GM19438 (cell line): ENCODE measurements at regions not wholly inside any gene's neighbourhood (a gene's known extent, or its start where the extent isn't known, plus 50 kb on each side); places are given as distances from the start of the nearest gene placed in this dataset.

Source experiments
- ATAC-seq: cut with Tn5 transposase; IDR thresholded peaks from one replicate; pipeline ENCODE4 v1.9.1; 2021; ENCODE audit warnings: low read depth; ENCODE audit not compliant: unreplicated experiment

DNA sequence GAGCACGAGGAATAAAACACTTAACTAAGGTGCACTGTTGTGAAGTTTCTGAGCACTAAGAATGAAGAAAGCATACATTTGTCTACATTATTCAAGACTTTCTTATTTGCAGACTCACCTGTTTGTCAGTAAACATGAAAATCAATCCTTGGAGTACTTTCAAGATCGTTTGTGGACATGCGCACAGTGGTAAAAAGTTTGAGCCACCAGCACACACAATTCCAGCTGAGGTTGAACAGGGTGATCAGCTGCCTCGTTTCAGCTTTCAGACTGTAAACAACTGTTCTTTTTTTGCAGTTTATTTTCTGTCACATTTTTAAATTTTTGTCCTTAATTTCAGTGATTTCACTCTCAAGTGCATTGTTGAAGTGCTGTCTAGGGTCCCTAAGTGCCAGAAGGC, 143.8 kb upstream of the VCX2 start:
- no peak for ATAC-seq

DNA sequence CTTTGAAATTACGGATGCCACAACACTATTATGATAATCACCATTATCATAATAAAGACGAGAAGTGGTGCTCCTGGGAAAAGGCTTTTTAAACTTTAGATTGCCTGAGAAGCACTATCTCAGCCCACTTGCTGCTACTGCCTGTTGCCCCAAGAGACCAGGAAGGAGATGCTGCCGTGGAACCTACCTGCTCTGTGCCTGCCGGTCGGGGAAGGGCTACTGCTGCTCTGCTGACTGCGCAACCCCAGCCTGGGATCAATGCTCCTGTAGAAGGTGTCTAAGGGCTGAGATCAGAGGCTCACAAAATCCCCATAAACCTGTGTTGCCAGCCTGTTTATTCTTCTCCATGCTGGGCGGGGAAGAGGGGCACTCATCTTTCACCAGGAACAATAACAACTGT, 145.3 kb upstream of the VCX3B start:
- no peak for ATAC-seq

DNA sequence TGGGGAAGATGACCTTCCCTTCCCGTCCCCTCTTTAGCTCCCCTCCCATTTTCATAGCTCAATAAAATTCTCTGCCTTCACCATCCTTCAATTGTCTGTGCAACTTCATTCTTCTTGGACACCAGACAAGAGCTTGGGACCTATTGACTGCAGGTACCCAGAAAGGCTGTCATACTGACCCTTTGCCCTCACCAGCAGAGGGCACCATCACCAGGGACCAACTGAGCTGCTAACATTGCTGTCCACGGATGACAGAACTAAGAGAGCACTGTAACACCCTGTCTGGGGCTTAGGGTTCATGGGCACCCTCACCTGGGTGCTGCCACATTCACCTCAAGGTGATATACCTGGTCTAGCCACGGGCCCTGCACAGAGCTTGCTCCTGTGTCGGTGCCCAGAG, 141.3 kb upstream of the VCX3B start:
- ATAC-seq = no peak

DNA sequence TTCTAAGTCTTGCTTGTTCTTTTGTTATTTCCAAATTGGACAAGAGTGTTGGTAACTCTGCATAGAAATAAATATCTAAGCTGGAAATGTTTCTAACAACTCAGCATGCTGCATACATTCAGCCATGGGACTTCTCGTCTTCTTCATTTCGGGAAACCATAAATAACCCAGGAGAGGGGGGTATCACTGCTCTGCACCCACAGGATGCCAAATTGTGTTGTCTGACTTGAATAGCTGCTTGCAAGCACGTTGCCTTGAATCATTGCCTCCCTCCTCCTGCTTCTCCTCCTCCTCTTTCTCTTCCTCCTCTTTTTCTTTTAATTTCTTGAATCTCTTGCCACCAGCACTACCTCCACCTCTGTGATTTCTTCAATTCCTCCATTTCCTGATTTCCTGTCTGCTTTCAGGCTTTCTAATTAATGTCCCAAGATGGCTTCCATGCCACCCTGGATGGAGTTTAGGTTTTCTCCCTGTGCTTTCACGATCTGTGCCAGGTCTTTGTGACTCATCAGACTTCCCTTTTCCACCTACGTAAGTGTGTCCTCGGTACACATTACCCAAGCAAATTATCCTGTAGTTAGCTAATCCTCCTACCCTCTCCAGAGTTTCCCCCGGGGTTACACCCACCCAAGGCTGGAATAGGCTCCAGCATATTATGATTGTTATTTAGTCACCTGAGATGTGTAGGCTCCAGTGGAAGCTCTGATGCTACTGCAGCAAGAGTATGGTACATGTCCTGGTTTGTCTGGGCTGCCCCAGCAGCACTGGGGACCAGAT, 122.6 kb upstream of the VCX3B start:
- ATAC-seq = no peak

DNA sequence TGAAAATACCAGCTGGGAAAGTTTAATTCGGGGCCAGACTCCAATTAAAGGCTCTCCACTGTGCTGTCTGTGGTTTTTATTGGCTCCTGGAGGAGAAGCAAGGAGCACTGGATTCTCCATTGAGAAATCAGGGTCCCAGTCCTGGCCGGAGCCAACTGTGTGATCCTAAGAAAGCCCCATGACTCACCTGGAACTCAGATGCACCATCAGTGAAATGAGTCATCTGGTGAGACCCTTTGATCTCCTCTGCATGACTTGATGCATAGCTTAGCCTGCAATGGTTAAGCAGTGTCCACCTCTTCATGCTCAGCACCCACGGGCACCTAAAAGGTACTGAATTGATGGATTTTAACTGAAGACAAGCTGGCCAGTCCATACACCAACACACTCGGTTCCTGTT, 119.2 kb upstream of the VCX3B start:
- ATAC-seq = no peak

DNA sequence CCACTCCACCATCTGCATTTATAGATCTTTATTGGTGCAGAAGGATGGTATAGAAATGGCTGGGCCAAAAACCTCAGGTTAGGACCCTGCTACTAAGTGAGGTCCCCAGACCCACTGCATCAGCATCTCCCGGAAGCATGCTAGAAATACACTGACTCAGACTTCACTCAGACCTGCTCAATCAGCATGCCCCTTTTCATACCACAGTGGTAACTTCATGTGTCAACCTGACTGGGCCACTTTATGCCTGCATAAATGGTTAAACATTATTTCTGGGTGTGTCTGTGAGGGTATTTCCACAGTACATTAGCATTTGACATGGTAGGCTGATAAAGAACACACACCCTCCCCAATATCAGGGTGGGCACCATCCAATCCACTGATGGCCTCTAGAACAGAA, 118.6 kb upstream of the VCX3B start:
- no peak for ATAC-seq

DNA sequence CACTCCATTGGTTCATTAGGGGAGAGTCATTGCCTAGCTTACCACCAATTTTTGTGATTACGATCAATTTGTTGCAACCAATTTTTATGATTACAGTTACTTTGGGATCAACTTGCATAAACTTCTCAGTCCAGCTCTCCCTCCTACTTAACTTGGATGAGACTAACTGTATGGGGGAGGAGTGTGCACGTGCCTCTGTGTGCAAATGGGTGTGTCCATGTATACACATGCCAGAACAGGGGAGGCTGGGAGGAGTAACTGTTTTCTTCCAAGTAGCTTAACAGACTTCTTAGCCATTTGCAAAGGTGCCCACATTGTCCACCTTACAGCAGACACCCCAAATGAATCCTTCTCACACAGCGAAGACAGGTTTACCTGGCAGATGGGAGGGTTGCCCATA, 117.7 kb upstream of the VCX3B start:
- ATAC-seq = no peak

DNA sequence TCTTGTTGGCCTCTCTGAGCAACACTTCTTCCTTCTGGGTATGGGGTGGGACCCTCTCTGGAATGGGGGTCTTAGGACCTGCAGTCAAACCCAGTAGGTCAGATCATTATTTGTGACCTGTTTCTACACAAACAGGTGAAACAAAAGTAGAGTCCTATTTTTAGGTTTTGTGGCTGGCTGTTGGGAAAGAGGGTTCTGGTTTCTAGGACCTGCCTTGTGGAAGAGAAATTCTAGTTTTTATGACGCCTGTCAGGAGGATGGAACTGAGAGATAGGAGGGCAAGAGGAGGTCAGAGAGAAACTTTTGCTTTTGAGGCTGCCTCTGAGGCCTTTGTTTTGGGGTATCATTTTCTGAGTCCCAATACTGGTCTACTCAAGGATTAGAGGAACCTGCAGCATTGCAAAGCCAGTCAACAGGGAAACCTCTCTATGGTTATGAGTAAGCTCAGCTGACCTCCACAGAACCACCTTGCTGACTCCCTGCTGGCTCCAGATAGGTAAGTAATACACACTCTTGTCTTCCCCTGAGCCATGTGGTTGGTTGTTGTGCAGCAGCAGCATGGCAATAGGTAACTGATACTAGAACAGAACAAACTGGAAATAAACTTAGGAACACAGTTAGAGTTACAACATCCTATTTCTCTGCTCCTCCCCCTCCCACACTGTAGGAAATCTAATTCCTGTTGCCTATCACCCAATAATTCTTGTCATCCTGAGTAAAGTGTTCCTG, 114.7 kb upstream of the VCX3B start:
- ATAC-seq = no peak

DNA sequence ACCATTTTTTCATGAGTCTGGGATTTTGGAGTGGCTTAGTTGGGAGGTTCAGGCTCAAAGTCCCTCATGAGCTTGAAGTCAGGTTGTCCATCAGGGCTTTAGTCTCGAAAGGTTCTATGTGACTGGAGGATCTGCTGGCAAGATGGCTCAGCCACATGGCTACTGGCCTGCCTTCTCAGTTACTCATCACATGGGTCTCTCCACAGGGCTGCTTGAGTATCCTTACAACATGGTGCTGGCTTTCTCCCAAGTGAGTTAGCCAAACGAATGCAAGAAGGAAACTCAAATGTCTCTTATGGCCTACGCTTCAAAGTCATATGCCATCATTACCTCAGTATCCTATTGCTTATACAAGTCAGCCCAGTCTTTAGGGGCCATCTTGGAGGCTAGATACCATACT, 106.3 kb upstream of the VCX3B start:
- ATAC-seq = no peak

DNA sequence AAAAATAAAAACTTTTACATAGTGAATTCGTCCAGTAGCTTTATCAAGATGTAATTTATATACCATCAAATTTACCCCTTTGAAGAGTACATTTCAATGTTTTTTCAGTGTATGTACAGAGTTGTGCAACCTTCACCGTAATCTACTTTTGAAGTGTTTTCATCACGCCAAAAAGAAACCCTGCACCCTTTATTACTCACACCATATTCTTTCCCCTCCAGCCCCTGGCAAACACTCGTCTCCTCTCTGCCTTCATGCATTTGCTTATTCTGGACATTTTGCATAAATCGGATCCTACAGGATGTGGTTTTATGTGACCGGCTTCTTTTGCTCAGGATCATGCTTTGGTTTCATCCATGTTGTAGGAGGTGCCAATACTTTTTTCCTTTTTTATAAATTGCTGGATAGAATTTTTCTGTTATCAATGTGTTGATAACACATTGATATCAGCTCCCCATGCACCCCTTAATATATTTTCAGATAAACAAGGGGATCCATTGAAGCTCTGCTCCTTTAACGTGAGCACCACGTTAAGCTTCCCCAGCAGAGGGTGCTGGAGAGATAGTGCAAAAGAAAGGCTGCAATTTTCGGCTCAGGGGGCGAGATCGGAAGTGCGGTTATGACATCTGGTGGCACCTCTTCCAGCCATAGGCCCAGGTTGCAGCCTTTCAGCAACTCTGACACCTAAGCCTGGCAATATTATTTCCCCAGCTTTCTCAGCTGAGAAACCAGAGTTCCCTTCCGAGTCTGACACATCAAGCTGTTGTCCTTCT, 100.1 kb upstream of the VCX3B start:
- peak; percentile 78 for ATAC-seq

DNA sequence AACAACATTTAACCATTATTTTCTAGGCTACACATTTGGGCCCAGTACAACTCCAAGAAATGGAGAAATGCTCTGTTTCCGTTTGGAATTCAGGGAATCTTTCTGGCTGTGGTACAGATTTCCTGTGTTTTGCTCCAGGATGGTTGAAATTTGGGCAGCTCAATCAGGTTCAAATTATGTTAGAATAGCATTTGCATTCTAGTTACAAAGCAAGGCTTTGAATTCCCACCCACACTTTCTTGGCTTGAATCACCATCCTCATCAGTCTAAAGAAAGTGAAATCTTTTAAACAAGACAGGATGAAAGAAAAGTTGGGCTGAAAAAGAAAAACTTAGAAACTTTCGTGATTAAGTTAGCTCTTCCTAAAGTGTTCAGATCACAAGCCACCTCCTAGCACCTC, 98.1 kb upstream of the VCX3B start:
- no peak for ATAC-seq

DNA sequence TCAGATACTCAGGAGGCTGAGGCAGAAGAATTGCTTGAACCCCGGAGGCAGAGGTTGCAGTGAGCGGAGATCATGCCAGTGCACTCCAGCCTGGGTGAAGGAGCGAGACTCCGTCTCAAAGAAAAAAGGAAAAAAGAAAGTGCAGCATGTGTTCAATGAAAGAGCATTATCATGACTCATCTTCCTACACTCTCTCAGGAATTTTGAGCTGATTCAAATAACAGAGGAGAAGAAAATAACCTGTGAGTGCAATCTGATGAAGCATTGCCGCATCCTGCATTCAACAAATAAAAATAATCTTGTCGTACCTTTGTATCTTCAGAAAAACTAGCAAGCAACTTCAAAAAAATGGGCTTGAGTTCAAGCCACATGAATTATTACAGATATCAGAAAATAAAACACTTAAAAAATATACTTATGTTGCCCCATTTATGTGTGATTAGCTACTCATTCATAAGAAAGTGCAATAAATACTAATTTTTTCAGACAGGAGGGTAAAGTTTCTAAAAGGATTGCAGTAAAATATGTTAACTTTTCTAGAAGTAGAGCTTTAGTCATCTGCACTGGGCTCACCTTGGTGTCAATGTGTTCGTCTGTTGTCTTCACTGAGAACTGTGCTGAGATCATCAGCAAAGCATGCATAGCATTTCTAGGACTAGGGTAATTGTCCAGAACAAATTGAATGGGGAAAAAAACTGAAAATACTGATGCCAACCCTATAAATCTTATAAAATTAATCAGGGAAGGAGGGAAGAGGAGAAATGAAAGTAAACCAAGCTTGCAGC, 90.4 kb upstream of the VCX3B start:
- no peak for ATAC-seq

DNA sequence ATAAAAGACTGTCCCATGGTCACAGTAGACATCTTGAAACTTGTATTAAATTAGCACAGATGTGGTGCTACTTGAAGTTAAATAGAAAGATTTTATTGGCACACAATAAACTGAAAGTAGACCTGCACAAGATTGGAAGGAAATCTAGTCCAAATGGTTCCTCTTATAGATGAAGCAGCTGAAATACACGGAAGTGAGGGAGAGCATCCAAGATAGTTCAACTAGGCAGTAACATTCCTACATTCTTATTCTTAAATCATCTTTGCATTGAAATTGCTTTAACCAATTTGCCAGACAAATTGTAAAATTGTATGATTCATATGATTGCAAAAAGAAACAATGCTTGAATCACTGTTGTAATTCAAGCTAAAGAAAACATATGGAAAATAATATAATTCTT, 87.6 kb upstream of the VCX3B start:
- ATAC-seq = no peak

DNA sequence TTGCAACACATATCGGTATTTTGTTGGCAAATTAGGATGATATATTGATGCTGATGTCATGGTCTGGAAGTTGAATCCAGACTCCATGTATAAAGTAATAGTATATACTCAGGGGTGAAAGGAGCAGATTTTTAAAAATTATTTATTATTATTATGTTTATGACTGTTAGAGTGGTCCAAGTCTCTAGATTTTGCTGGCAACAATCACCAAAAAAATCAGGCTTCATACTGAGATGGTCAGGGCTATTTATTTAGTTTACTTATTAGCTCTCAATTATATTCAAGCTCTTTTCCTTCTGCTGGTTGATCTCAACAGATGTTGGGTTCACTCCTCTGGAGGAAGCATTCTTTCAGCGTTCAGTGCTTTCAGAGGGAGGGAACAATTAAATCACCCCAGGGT, 73.9 kb upstream of the VCX3B start:
- ATAC-seq = no peak

DNA sequence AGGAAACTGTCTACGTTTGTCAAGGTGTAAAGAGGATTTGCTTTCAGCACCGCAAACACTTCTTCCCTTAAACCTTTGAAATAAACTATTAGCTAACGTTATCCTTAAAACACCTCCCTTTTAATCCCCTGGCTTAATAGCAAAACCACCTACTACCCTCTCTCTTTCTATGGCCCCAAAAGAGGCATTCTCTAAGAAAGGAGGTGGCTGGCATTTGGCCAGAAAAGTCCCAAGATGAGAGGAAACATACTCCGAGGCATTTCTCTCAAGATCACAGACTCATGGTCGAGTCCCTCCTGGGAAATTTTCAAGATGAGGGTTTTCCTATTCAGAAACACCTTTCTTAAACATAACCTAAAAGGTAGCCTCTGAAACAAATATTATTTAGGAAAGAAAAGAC, 60.6 kb upstream of the VCX3B start:
- ATAC-seq = no peak

DNA sequence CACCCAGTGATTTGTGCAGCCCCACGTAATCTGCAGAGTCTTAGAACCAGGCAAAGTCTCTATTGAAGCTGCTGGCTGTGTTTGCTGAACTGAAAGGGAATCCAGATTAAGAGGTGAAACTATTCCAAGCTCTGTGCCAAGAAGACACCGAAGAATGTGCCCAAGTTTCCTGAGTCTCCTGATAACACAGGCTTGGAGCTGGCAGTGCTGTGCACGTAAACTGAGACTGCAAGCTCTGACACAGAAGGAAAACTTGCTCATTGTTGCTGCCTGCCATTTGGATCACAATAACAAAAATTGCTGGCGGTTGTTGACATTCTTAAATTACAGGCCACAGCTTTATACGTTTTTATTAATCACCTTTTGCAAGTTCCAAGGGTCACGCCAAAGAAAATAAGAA, 60.2 kb upstream of the VCX3B start:
- no peak for ATAC-seq

DNA sequence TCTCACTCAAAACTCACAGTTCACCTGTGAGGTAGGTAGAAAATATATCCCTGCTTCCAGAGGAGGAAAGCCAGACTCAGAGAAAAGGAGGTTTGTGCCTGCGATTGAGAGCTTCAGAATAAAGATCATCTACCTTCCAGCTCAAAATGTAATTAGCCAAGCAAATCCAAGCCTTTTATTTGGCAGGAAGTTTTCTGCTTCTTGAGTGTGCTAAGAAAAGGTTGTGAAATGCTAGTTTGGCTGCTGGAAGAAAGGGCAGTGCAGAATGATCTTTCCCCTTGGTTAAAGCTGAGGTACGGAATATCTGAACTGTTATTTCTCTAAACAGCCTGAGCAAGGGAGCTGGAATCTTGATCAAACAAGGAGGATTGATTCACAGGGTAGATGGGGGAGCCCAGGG, 59.7 kb upstream of the VCX3B start:
- ATAC-seq = no peak

DNA sequence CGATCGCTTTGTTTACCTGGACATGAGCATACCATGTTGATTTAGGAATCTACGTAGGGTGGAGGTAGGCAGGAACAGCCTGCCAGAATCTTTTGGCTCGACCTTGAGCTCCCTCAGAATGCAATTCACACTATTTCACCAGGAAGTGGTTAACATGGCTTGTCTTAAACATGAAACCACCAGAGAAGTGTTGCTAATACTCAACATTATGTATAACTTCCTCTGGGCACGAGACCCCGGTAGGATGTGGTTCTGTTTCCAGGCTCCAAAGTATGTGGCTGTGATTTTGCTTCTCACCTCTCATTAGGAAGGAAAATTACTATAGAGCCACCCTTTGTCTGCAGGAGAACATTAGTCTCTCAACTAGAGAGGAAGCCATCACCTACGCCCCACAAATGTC, 59.0 kb upstream of the VCX3B start:
- ATAC-seq = no peak

DNA sequence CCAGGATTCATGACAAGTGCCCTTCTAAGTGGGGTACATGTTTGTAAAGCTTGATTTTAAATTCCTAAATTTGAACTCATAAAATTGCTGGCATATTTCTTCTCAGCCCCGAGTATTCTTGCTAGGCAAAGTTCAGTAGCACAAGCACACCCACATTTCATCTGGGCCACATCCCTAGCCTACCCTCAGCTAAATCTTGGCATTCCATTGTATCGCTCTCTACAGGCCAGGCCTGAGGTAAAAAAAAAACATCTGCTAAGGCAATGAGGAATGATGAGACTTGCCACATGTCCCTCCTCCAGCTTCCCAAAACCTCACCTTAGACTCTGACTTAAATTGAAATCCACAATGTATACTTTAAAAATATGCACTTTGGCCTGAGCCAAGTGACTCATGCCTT, 51.4 kb upstream of the VCX3B start:
- no peak for ATAC-seq
